Endothelial cell of umbilical vein (primary cell): ENCODE measurements at regions not wholly inside any gene's neighbourhood (a gene's known extent, or its start where the extent isn't known, plus 50 kb on each side); places are given as distances from the start of the nearest gene placed in this dataset.

Experiments used
- CTCF ChIP-seq, 2 donors: IDR thresholded peaks; 1 replicate in 1 of 2; 2 replicates in 1 of 2; pipeline ENCODE4 v1.5.1; 2011; ENCODE audit warnings: low read length in 2 of 2, mild to moderate bottlenecking in 2 of 2, moderate library complexity in 2 of 2, control low read depth in 1 of 2, inconsistent platforms in 1 of 2, low read depth in 1 of 2; ENCODE audit not compliant: insufficient read depth in 1 of 2; ENCODE audit errors: extremely low read depth in 1 of 2
- EZH2 ChIP-seq: IDR thresholded peaks from 2 replicates; pipeline ENCODE4 v1.6.1; 2012; ENCODE audit warnings: borderline replicate concordance, low read depth, mild to moderate bottlenecking, moderate library complexity, low read length, inconsistent platforms; ENCODE audit not compliant: severe bottlenecking
- FOS ChIP-seq: IDR thresholded peaks from 2 replicates; pipeline ENCODE4 v1.6.1; 2011; ENCODE audit warnings: mild to moderate bottlenecking, low read length, moderate library complexity, borderline replicate concordance; ENCODE audit not compliant: insufficient read depth
- GATA2 ChIP-seq: IDR thresholded peaks from 2 replicates; pipeline ENCODE4 v1.7.0; 2011; ENCODE audit warnings: low read depth, mild to moderate bottlenecking, moderate library complexity, mixed read lengths, low read length; ENCODE audit not compliant: insufficient read length, insufficient read depth
- JUN ChIP-seq: IDR thresholded peaks from 2 replicates; pipeline ENCODE4 v1.6.1; 2011; ENCODE audit warnings: borderline replicate concordance, low read depth; ENCODE audit not compliant: insufficient read length, insufficient read depth
- MAX ChIP-seq: IDR thresholded peaks from 2 replicates; pipeline ENCODE4 v1.6.1; 2011; ENCODE audit not compliant: insufficient read depth, insufficient read length
- MYC ChIP-seq: IDR thresholded peaks from one replicate; pipeline ENCODE4 v1.6.1; 2011; ENCODE audit warnings: mild to moderate bottlenecking, low read depth, low read length
- POLR2A ChIP-seq: IDR thresholded peaks from 2 replicates; pipeline ENCODE4 v1.6.1; 2012; ENCODE audit warnings: low read depth, mild to moderate bottlenecking, control low read depth, low read length
- POLR2AphosphoS5 ChIP-seq: IDR thresholded peaks from 2 replicates; pipeline ENCODE4 v1.6.1; 2012; ENCODE audit warnings: low read depth, mild to moderate bottlenecking, control low read depth, low read length, moderate library complexity; ENCODE audit not compliant: insufficient read depth

- no peak for TF ChIP-seq POLR2A
- no peak for TF ChIP-seq POLR2AphosphoS5
- TF ChIP-seq MYC: no peak
- no peak for TF ChIP-seq CTCF (IDR thresholded peaks at IDR 0.05; ENCODE audit: extremely low read depth in 1 of 2, insufficient read depth in 1 of 2, low read depth in 1 of 2, low read length in 2 of 2)
- no peak for TF ChIP-seq EZH2
- no peak for TF ChIP-seq FOS
- no peak for TF ChIP-seq JUN
- no peak for TF ChIP-seq MAX
- TF ChIP-seq GATA2: no peak
These were observed 1427.6 kb downstream of the ZPLD1 start for GRCh38 chr3:103862415-103862814.
